Erythroblast (primary cell): ENCODE measurements at regions not wholly inside any gene's neighbourhood (a gene's known extent, or its start where the extent isn't known, plus 50 kb on each side); places are given as distances from the start of the nearest gene placed in this dataset.

Experiments
- GATA1 ChIP-seq: IDR thresholded peaks from 2 replicates; pipeline ENCODE4 v1.6.1; 2011; ENCODE audit warnings: low read depth, mild to moderate bottlenecking, control low read depth, low read length, moderate library complexity
- POLR2A ChIP-seq: IDR thresholded peaks from 2 replicates; pipeline ENCODE4 v1.6.1; 2011; ENCODE audit warnings: mild to moderate bottlenecking, low read length

DNA sequence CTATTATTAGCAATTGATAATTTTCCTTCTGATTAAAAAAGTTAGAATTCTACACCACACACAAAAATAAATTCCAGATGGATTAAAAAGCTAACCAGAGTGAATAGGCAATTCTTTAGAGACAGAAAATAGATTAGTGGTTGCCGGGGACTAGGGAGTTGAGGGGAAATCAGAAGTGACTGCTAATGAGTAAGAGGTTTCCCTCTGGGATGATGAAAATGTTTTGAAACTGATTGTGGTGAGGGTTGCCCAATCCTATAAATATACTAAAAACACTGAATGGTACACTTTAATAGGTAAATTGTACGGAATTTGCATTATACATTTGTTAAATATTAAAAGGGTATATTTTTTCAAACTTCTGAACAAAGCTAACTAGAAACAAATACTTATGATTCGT is 214.9 kb downstream of the GPAM start:
- TF ChIP-seq POLR2A (no peak), GATA1 (no peak)
